AG08395 (cell line): ENCODE measurements at regions not wholly inside any gene's neighbourhood (a gene's known extent, or its start where the extent isn't known, plus 50 kb on each side); places are given as distances from the start of the nearest gene placed in this dataset.

Experiments used
- DNase-seq: peaks from one replicate; pipeline ENCODE4 v3.0.0; 2012; ENCODE audit warnings: mixed read lengths, low spot score

- DNase-seq: peak; percentile 93
These were observed 139.8 kb downstream of the ZFP36L2 start for GRCh38 chr2:43086451-43087221.

- no peak for DNase-seq
These were observed 140.5 kb downstream of the ZFP36L2 start for GRCh38 chr2:43085929-43086328.

GRCh38 chr2:43085505-43085904, 140.9 kb downstream of the ZFP36L2 start:
- no peak for DNase-seq

- peak; percentile 46 for DNase-seq
These were observed 141.7 kb downstream of the ZFP36L2 start for GRCh38 chr2:43084699-43085091.

- peak; percentile 66 for DNase-seq
These were observed 142.4 kb downstream of the ZFP36L2 start for GRCh38 chr2:43083710-43084698.

GRCh38 chr2:43082903-43083677, 143.3 kb downstream of the ZFP36L2 start:
- no peak for DNase-seq

GRCh38 chr2:43082111-43082894, 144.1 kb downstream of the ZFP36L2 start:
- peak; percentile 67 for DNase-seq

- no peak for DNase-seq
These were observed 145.2 kb downstream of the ZFP36L2 start for GRCh38 chr2:43081131-43081765.

- DNase-seq: no peak
These were observed 145.8 kb downstream of the ZFP36L2 start for GRCh38 chr2:43080571-43081021.

GRCh38 chr2:43078781-43079755, 147.3 kb downstream of the ZFP36L2 start:
- peak; percentile 53 for DNase-seq

- no peak for DNase-seq
These were observed 148.1 kb downstream of the ZFP36L2 start for GRCh38 chr2:43078301-43078700.

GRCh38 chr2:43077876-43078275, 148.5 kb downstream of the ZFP36L2 start:
- DNase-seq: no peak

GRCh38 chr2:43076676-43077075, 149.7 kb downstream of the ZFP36L2 start:
- no peak for DNase-seq

GRCh38 chr2:43075811-43076585, 150.4 kb downstream of the ZFP36L2 start:
- DNase-seq: peak; percentile 64

GRCh38 chr2:43075054-43075593, 151.3 kb downstream of the ZFP36L2 start:
- DNase-seq: peak; percentile 91

GRCh38 chr2:43074592-43075053, 151.8 kb downstream of the ZFP36L2 start:
- no peak for DNase-seq

GRCh38 chr2:43074052-43074451, 152.4 kb downstream of the ZFP36L2 start:
- DNase-seq: no peak

GRCh38 chr2:43073401-43073825, 153.0 kb downstream of the ZFP36L2 start:
- DNase-seq: peak; percentile 24
